GM19395 (cell line): ENCODE measurements at regions not wholly inside any gene's neighbourhood (a gene's known extent, or its start where the extent isn't known, plus 50 kb on each side); places are given as distances from the start of the nearest gene placed in this dataset.
"Not testable (repeated sequence)": the region's sequence is repeated elsewhere in the genome, so short reads cannot be mapped to it uniquely, and the experiment has no call there.

ENCODE experiments used
- ATAC-seq: cut with Tn5 transposase; IDR thresholded peaks from one replicate; pipeline ENCODE4 v1.9.1; 2021; ENCODE audit warnings: mild to moderate bottlenecking, moderate library complexity; ENCODE audit not compliant: unreplicated experiment

- no peak for ATAC-seq
Observed at GRCh38 chr2:42979416-42979869, 187.1 kb upstream of the HAAO start.

DNA sequence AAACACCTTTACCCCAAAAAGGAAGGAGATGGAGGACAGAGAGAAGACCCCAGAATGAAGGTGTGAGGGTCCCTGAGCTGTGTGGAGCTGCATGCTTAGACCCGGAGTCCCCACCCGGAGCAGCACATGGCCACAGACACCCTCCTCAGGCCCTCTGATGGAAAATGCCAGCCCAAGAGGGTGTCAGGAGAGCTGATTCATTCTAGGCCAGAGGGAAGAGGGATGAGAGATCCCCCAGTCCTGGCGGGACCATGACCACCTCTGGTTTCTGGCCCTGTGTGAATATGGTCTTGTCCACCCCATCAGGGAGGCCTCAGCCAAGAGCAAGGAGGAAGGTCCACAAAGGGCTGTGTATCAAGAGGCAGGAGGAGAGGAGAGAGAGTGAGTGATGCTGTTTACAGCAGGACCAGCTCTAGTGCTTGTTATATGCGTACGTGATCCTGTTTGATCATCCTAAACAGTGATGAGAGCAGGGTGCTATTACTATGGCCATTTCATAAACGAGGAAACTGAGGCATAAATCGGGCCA, 186.6 kb upstream of the HAAO start:
- ATAC-seq = no peak

- ATAC-seq = no peak
Observed at GRCh38 chr2:42978175-42978886, 185.9 kb upstream of the HAAO start.

DNA sequence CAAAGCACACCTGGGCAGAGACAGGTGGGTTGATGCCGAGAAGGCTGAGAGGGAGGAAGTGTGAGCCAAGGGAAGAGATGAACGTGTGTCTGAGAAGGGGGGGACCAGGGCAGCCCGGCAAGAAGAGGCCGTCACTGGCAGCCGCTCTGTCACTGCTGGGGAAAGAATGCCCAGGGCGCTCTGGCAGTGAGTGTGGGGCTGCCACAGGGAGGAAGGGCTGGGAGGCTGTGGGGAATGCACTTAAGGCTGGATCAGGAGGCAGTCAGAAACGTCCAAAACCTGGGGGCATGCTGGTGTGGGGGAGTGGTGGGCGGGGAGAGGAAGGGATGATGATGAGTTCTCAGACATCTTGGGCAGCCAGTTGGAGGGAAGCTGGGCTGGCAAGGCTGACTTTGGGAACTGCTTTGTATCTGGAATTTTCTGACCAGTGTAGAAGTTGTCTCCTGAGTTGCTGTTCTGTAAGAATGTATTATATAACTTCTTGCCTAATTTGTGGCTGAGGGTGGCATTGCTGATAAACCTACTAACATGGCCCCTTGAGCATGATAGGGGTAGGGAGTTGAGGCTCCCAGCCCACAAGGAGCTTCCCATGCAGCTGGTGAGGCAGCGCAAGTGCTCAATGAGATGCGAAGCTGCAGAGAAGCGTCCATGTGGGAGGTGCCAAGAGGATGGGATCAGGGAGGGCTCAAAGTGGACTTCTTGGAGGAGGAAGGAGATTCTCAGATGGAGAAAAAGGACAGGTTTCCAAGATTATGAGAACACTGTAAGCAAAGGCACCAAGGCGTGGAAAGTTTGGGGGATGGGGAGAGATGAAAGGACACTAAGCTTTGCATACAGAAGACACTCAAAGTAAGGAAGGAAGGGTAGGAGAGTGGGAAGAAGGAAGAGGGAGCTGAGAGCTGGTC, 185.1 kb upstream of the HAAO start:
- ATAC-seq = no peak

DNA sequence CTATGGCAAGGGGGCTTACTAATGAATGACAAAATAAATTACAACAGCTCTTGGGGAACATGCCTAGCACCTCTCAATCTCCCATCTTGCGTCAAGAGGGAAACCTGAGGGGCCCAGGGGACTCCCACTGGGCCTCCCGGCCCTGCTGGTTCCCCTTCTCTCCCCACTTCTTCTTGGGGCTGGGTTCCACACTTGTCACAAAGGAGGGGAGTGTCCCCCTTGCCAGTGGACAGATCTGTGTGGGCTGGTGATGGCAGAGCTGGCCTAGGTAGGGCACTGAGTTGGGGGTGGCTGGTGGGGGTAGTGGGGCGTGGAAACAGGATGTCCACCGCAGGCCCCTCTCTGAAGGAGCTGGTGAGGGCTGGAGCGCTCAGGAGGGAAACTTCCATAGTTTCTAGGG, 184.0 kb upstream of the HAAO start:
- no peak for ATAC-seq

- ATAC-seq = no peak
Observed at GRCh38 chr2:42974721-42975717, 182.6 kb upstream of the HAAO start.

GRCh38 chr2:42974169-42974720, 181.9 kb upstream of the HAAO start:
- no peak for ATAC-seq

- ATAC-seq = no peak
Observed at GRCh38 chr2:42973726-42974125, 181.3 kb upstream of the HAAO start.

- not testable (repeated sequence) for ATAC-seq
Observed at GRCh38 chr2:42972933-42973516, 180.6 kb upstream of the HAAO start.

- no peak for ATAC-seq
Observed at GRCh38 chr2:42971947-42972736, 179.8 kb upstream of the HAAO start.

GRCh38 chr2:42971381-42971780, 179.0 kb upstream of the HAAO start:
- ATAC-seq = no peak

DNA sequence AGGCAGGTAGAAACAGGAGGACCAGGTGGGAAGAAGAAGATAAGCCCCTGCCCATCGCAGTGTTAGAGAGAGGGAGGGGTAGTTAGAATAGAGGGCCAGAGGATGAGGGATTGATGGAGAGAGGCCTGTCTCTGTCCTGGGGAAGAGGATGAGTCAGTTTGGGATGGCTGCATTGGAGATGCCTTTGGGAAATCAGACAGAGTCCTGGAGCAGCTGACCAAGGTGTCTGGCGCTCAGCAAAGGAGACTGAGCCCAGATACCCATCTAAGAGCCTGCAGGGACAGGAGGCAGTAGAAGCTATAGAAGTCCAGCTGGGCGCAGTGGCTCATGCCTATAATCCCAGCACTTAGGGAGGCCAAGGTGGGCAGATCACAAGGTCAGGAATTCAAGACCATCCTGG, 177.8 kb upstream of the HAAO start:
- no peak for ATAC-seq

DNA sequence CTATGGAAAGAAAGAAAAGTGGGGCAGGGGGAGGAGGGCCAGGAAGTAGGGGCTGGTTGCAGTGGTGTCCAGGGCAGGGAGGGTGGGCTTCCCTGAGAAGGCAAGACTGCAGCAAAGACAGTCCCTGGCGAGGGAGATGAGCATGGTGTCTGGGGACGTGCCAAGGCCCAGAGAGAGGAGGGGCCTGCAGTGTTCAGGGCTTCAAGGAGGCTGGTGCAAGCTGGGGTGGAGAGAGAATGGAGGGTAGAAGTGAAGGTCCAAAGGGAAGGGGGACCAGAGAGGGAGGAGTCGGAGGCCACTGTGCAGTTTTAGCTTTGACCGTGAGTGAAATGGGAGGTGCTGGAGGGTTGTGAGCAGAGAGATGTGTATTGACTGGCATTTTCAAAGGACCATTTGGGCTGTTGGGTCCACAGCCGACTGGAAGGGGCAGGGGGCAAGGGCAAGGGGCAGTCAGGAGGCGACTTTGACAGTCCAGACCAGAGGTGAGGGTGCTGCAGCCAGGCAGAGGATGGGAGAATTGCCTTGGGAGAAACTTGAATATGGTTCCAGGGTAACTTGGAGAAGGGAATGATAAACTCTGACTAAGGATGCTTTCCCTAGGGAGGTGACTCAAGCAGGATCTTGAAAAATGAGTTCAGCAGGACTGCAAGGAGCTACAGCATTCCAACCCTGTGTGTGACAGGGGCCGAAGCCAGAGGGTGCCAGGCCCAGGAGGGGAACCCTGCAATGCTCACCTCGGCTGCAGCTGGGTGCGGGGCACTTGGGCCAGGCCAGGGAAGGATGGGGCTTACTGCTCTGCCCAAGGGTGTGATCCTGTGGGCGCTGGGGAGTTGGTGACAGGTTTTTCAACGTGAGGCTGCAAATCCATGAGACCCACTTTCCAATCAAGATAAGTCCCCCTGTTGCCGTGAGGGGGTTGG, 177.1 kb upstream of the HAAO start:
- ATAC-seq = no peak

GRCh38 chr2:42967959-42968674, 175.7 kb upstream of the HAAO start:
- no peak for ATAC-seq

DNA sequence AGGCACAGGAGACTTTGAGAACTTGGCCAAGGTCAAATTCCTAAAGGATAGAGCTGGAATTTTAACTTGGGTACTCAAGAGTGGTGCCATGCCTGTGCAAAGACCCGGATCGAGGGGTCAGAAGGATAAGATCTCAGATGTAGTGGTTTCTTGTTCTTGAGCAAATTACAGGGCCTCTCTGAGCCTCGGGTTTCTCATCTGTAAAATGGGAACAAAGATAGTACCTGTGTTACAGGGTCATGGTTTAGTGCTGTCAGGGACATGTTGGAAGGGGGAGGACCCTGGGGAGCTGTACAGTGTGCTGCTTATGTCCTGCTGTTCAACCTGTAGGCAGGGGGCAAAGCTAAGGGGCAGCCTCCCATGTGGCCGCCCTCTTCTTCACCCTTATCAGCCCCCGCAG, 173.5 kb upstream of the HAAO start:
- no peak for ATAC-seq

DNA sequence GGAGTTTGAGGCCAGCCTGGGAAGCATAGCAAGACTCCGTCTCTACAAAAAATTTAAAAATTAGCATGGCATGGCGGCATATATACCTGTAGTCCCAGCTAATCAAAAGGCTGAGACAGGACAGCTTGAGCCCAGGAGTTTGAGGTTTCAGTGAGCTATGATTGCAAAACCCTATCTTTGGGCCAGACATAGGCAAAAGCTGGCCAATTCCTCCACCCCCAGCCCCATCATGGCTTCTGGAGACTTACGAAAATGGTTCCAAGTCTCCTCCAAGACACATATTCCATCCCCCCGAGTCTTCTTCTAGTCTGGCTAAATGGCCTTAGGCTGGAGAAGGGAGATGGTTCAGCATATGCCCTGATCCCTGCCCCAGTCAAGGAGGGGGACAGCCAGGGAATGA, 172.8 kb upstream of the HAAO start:
- no peak for ATAC-seq

DNA sequence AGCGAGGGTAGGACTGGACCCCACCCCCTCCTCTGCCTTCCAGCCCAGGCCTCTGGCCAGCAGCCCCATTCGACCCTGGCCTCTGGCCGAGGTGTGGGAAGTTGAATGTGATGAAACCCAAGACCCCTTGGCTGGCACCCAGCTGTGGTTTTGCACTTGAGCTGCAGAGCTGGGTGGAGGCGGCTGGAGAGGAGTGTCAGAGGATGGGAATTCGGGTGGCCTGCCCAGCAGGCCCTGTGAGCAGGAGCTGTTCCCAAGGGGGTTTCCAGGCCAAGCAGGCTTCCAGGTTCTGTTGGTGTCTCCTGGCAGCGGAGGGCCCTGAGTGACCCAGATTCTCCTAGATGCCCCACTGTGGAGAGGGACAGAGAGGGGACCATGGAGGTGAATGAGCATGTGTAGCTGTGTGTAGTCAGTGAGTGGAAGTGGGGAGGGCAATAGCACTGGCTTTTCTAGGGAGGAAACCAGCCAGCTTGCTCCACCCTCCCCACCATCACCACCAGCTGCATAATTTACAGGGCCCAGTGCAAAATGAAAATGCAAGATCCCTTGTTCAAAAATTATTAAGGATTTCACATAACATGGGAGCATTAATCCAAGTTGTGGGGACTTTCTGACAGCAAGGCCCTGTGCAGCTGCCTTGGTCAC, 172.2 kb upstream of the HAAO start:
- no peak for ATAC-seq
